ENCODE measurements at regions not wholly inside any gene's neighbourhood (a gene's known extent, or its start where the extent isn't known, plus 50 kb on each side); places are given as distances from the start of the nearest gene placed in this dataset.

DNA sequence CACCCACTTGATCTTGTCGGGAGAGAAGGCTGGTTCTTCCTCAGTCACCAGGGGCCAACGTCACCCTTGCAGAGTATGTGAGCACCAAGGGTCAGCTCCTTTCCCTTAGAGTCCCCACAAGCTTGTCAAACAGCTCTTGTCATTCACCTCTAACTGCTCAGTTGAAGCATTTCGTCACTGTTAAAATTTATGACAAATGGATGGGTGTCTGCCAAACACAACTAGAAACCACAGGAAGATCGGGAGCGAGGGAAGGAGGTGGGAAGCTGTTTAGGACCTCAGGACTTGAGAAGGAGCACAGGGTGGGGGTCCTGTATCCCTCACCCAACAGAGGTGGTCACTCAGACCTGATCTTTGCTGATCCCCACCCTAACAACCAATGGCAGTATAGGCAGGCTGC is 373.3 kb upstream of the IGFBP3 start:
- TF ChIP-seq CTBP2 (IDR thresholded peaks at IDR 0.05; ENCODE audit: borderline replicate concordance, insufficient read depth, insufficient read length, low read length): no peak
- no peak for TF ChIP-seq EP300 (IDR thresholded peaks at IDR 0.05; ENCODE audit: borderline replicate concordance in 1 of 2, low read depth in 2 of 2, low read length in 2 of 2)
- no peak for TF ChIP-seq TAF1 (IDR thresholded peaks at IDR 0.05; ENCODE audit: low read depth, low read length)
- TF ChIP-seq EZH2 (IDR thresholded peaks at IDR 0.05; ENCODE audit: low read depth, low read length, severe bottlenecking): no peak
- no peak for TF ChIP-seq TCF12 (IDR thresholded peaks at IDR 0.05; ENCODE audit: low read depth, low read length)
- no peak for TF ChIP-seq POLR2A (IDR thresholded peaks at IDR 0.05; ENCODE audit: control extremely low read depth in 1 of 2, low read depth in 2 of 2, low read length in 2 of 2)
- no peak for TF ChIP-seq GTF2F1 (IDR thresholded peaks at IDR 0.05; ENCODE audit: borderline replicate concordance, low read depth, low read length)
- TF ChIP-seq, protein P1, sequence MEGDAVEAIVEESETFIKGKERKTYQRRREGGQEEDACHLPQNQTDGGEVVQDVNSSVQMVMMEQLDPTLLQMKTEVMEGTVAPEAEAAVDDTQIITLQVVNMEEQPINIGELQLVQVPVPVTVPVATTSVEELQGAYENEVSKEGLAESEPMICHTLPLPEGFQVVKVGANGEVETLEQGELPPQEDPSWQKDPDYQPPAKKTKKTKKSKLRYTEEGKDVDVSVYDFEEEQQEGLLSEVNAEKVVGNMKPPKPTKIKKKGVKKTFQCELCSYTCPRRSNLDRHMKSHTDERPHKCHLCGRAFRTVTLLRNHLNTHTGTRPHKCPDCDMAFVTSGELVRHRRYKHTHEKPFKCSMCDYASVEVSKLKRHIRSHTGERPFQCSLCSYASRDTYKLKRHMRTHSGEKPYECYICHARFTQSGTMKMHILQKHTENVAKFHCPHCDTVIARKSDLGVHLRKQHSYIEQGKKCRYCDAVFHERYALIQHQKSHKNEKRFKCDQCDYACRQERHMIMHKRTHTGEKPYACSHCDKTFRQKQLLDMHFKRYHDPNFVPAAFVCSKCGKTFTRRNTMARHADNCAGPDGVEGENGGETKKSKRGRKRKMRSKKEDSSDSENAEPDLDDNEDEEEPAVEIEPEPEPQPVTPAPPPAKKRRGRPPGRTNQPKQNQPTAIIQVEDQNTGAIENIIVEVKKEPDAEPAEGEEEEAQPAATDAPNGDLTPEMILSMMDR (IDR thresholded peaks at IDR 0.05; ENCODE audit: control extremely low read depth in 1 of 3, insufficient read depth in 1 of 3, low read depth in 1 of 3, low read length in 3 of 3): no peak
- TF ChIP-seq CEBPB (IDR thresholded peaks at IDR 0.05; ENCODE audit: low read depth, low read length): no peak
- TF ChIP-seq SP1 (IDR thresholded peaks at IDR 0.05; ENCODE audit: low read depth, low read length): no peak

Data from H1 (cell line).